Hematopoietic multipotent progenitor cell treated with erythropoietin and hydrocortisone succinate and interleukin-3 and kit ligand, for 17 days (in vitro differentiated cells): ENCODE measurements at regions not wholly inside any gene's neighbourhood (a gene's known extent, or its start where the extent isn't known, plus 50 kb on each side); places are given as distances from the start of the nearest gene placed in this dataset.

ENCODE experiments used
- DNase-seq: peaks from one replicate; pipeline ENCODE4 v3.0.0-alpha.2; 2015; ENCODE audit warnings: low spot score

DNA sequence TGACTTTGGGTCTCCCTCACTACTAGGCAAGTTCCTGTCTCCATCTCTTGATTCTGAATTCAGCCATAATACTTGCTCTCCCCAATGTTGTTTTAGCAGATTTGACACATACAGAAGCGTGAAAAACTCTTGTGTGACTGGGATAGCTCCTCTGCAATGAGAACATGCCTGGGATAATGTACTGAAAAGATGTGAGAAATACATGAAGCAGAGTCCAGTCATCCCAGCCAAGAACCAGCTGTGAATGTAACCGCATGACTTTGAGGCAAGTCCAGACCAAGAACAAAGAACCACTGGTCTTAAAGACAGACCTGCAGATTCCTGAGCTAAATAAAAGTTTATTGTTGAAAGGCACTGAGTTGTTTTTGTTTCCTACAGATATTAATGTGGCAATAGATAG is 135.0 kb downstream of the NMUR2 start:
- no peak for DNase-seq

DNA sequence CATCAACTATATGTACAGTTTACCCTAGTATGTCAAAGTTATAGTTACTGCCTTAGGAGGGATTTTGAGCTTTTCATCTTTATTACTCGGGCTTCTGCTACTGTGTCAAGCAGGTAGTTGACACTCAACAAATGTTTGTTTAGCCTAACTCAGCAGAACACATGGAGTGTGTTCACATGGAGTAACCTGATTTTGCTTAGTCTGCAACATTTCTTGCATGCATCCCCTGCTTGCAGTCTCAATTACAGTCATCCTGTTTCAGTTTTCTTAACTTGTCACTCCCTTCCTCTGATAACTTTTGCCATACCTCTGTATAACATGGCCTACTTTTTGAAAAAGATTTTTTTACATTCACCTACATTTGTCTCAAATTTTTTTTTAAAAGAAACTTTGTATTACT is 135.5 kb downstream of the NMUR2 start:
- DNase-seq = no peak

DNA sequence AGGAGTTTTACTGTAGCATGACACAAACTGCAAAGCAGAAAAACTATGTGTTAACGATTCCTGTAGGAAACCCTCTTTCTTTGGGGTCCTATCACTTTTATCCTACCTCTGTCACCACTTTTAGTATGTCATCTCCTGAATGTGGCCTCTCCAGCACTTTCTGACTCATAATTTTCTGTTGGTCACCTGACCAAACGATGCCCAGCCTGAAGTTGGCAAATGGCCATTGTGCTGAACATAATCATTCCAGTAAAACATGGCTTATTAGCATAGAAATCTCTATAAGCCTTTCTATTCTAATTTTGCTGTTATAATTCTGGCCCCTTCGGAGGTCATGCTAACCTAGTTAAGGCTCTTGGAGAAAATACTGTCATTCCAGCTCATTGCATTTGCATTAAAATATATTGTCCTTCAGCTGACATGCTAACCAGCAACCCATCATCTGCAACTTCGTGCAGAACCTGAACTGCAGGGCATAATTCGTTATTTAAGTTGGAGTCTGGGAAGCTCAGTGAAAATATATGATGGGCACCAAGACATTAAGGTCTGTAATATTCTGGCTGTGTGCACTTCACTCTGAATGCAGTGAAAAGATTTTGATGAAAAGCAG is 140.3 kb downstream of the NMUR2 start:
- no peak for DNase-seq

DNA sequence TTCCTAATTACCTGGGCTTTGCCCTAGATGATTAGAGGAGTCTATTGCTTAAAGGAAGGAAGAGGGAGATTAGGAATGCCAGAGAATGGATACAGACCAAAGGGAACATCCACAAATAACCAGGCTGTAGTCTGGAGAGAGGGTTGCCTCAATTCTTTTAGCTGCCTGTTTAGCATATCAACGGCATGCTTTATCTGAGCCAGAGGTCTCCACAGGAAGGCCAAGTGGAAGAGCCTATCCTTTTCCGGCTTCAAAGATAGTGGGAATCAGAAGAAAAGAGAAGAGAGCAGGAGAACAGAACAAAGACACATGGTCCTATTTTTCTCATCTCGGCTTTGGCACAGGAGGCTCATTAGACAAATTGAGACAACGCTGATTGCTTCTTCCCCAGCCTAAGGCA is 142.4 kb downstream of the NMUR2 start:
- no peak for DNase-seq

DNA sequence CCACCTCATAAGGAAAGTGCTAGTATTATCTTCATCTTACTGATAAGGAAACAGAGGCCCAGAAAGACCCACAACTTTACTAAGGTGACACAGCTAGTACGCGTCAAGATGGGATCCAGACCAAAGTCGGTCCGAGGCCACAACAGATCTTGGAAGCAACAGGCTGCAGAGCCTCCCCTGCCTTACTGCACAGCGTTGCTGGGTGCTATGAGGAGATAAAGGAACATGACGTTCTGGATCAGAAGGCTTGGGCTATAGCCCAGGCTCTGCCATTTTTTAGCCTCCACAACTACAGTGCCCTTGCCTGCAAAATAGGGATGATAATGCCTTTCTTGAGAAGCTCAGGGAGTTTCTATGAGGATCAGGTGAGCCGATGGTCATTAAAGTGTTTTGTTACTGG is 144.1 kb downstream of the NMUR2 start:
- DNase-seq = no peak

DNA sequence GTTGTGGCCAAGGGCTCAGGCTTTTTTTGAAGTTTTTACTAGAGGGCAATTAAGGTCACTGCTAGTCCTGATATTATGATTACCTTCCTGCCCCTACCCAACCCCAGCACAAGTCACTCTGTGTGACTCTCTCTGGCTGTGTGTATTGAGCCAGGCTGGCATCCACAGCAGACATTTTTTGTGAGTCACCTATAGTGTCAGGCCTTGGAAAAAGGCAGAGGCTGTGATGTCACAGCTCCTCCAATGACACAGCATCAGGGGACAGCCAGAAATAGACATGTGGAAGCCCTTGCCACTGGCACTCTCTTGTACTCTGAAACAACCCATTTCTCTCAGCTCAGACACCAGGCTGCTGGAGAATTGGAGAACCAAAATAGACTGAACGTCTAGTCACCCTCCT is 145.4 kb downstream of the NMUR2 start:
- no peak for DNase-seq

DNA sequence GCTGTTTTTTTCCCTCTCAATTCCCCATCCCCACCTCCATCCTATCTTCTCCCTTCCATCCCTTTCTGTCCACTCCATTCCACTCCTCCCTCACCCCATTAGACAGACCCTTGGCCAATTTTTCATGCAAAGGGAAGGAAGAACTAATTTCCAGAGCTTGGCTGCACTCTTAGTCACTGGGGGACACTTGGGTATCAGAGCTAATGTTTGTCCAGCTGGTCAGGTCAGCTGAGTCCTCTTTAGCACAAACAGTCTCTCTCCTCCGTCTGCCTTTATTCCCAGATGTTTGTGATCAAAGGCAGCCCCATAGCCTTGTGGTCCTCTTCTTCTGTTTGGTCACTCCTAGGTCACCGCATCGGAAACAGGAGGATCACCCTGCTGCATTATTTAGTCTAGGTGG is 148.5 kb downstream of the NMUR2 start:
- DNase-seq = no peak

DNA sequence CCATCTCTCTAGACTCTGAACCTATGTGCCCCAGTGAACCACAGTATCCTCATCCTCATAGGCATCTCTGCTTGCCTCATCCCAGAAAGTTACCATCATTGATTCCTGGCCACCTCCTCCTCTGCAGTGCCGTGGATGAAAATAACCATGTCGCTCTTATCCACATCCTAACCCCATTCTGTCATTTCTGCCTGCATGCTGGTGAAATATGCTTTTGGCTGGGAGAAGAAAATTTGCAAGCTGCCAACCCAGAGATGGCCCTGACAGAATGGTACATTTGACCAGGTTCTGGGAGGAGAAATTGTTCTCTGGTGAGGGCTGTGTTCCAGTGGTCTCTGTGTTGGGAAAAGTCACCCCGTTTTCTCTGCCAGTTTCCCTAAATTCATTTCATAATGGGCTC is 149.7 kb downstream of the NMUR2 start:
- DNase-seq = no peak

DNA sequence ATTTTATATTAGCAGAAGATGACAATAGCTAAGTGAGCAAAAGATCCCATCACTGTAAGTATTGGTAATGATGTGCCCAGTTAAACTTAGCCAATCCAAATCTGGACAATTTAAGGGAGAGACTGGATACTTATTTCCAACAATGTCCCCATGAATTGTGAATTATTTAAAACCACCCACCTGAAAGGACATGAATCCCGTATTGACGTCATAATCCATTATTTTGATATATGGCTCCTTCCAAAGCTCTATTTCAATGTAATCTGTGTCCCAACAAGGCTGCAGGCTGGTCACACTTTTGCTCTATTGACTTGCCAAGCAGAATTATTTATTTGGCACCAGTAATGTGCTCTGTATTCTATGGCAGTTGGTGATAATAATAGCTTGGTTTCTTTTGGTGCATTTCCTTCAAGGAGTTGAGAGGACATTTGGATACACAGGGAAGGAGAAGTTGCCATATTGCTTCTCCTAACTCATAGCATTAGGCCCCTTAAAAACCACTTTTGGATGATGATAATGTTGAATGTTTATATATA is 157.2 kb downstream of the NMUR2 start:
- no peak for DNase-seq

DNA sequence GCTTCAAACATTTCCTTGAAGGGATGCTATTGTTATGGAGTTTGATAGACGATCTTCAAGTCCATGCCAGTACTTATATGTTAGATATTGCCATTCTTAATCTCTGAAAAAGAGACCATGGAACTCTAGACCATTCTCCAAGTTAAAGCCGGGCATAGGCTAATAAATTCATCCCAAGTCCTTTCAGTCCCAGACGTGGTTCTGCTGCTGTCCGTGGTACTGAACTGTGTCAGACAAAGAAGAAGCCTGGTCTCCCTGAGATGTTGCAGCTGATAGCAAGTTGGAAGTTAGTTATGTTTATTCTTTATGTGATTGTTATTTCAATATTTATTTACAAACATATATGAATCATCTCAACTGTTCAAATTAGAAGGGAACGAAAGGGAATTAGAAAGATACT is 158.7 kb downstream of the NMUR2 start:
- DNase-seq = no peak

DNA sequence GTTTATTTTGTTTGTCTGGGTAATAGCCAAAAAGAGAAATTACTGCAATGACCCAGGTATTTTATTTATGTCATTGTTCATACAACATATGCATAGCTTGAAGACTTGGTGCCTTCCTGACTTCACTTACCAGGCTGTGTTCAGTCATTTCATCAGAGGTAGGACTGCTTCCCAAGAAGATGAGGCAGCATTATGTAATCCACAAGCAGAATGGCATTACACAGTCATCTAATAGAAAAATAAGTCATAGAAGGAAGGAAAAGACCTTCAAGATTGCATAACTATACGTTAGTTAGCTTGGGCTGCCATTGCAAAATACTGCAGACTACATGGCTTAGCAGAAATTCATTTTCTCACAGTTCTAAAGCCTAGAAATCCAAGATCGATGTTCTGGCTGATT is 167.5 kb downstream of the NMUR2 start:
- DNase-seq = no peak

DNA sequence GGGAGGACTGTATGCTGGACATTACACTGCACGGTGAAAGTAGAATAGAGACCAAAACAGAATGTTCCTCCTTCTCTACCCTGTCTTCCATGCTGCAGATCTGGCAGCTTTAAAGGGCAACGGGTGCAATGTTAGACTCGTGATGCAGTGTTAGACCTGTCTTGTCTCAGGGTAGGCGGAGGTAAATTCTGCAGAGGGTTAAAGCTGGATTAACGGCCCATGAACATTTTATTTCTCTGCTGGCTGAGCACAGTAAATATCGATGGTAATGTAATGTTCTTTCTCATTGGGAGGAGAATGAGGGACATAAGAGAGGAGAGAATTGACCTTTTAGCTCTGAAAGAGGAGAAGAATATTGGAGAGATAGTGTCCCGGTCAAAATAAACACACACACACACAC is 178.9 kb downstream of the NMUR2 start:
- DNase-seq = no peak

DNA sequence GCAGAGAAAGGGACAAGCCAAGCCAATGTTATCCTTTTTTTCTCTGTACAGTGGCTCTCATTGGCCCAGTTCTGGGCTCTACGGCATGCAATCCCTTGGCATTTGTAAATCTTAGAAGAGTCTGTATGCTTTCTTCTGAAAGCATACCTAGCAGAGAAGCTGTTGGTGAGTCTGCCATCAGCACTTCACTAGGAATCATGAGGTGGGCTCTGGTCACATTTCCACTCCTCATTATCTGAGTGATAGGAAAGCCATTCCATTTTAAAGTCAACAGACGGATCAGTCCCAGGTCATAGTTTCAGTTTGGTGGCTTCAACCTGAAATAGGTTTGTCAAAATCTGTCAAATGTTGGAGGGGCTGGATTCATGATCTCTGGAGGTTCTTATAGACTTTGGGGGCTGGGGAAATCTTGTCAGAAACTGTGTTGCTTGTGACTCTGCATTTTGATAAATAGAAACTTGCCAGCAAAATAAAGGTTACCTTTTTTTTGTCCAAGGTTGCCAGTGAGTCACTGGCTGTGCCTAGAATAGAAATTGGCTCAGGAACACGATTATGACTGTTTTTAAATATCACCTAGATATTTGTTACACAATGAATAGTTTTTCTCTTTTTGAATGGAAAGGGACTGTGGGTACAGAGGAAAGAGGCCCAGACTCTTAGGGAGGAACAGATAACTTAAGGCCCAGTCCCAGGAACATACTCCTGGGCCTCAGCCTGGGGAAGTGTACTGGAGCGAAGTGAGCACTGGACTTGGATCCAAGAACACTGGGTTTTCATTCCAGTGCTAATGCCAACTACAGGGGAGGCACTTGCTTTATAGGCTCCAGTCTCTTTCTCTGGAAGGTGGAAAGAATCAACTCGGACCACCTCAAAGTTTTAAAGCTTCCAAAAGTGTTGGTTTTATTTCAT is 183.1 kb downstream of the NMUR2 start:
- no peak for DNase-seq

DNA sequence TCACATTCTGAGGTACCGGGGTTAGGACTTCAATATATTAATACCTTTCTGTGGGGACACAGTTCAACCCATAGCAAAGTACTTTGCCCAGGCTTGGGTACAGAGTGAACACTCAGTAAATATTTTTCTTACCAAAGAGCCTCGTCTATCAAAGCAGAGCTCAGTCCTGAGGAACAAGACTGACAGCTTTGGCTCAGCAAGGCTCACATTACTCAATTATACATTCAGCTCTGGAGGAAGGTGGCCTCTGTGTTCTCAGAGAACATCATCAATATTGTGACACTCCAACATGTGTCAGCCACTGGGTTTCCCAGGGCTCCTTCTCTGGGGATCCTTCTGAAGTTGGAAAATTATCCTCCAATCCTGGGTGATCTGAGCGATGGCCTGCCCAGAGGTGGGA is 186.4 kb downstream of the NMUR2 start:
- DNase-seq = no peak

DNA sequence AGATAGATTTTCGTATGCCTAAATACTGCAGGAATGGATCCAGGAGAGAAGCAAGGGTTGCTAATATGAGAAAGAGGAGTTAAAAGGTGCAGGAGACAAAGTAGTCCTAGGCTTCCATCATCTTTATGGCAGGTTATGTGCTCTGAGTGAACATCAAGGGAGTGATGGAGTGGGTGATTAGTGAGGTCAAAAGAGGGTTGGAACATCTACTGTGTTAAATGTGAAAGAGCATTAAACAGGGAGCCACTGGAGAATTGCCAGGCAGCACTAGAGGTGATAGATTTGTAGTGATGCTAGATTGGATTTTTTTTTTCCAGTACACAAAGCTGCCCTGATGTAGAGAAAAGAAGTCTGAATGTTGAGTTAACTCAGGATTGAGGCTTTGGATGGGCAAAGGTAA is 199.3 kb downstream of the NMUR2 start:
- no peak for DNase-seq

DNA sequence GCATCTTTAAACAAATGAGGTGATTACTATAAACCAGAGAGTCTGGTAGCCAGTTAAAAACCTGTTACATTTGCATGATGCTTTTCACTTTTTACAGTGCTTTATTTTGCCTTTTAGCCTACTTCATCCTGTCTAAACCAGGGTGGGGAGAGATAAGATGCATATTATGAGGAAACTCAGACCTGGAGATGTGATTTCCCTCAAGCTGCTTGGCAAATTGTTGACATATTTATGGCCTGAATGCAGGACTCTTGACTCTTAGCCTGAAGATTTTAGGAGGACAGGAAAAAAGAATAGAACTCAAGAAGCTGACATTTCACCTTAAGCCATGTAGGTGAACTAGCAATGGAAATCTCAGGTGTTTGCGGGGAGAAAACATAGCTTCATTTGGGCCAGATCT is 202.8 kb downstream of the NMUR2 start:
- DNase-seq = no peak

DNA sequence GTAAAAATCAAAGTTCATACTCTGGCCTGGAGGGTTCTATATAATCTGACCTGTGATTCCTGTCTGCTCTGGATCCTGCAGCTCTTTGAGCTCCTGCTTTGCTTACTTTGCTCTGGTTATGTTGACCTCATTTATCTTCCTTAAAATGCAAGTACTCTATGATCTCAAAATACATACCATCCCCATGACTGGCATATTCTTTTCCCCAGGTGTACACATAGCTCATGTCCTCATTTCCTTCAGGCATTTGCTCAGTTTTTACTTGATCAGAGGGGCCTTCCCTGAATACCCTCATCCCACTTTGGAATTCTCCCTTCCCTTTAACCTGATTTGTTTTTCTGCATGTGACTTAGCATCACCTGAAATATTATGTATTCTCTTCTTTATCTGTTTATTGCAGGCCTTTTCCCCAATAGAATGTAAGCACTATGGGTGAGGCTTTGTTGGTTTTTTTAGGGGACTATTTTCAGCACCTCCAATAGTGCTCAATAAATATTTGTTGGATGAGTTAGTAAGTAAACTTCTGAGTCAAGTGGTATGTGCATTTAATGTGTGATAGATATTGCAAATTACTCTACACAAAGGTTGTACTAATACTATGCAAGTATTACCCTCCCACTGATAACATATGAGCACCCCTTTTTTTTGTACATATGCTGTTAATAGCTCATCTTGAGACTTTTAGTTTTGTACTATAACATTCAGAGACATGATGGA is 211.5 kb downstream of the NMUR2 start:
- no peak for DNase-seq

DNA sequence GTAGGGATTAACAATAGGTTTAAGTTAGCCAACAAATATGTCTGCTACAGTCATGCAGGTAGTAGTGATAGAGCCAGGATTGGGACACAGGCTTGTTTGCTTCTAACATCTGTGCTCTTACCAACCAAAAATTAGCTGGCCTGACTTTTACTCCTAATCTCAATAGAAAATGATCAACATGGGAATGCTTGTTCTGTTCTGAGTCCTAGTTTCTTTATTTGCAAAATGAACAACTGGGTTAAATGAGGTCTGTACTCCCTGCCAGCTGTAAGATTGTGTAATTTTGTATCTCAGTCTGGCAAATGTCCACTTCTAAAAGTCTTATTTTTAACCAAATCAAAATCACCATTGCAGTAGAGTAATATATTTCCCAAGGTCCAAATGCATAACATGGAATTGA is 216.8 kb downstream of the NMUR2 start:
- no peak for DNase-seq

DNA sequence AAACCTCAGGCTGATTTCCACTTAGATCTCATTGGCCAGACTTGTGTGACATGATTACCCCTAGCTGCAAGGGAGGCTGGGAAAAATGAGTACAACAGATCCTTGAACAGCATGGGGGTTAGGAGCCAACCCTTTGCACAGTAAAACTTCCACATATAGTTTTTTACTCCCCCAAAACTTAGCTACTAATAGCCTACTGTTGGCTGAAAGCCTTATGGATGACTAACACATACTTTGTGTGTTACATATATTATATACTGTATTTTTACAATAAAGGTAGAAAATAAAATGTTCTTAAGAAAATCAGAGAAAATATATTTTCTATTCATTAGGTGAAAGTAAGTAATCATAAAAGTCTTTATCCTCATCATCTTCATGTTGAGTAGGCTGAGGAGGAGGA is 217.4 kb downstream of the NMUR2 start:
- DNase-seq = no peak

DNA sequence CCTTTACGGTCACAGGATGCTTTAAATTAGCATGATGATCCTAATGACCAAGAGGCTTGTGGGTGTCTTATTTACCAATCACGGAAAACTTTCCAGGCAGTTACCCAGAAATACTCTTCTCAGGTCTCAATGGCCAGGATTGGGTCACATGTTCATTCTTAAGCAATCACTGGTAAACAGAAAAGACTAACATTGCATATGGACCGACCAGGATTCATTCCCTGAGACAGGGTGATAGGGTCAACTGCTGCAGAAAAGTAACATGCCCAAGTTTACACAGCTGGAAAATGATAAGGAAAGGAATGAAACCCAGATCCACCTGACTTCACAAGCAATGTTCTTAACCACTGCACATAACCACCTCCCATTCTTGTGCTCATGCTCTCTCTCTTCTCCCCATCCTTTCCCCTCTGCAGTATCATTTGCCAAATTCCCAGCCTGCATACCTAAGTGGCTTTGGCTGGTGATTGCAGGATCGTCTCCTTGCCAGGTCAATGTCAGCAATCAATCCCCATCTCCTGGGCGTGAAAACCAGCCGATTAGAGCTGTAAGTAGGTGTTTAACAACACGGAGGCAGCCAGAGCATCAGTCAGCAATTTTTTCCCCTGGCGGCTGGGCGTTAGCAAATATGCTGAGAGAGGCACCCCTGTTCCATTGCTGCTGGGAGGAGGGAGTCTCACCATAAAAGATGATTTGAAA is 219.4 kb downstream of the NMUR2 start:
- no peak for DNase-seq

DNA sequence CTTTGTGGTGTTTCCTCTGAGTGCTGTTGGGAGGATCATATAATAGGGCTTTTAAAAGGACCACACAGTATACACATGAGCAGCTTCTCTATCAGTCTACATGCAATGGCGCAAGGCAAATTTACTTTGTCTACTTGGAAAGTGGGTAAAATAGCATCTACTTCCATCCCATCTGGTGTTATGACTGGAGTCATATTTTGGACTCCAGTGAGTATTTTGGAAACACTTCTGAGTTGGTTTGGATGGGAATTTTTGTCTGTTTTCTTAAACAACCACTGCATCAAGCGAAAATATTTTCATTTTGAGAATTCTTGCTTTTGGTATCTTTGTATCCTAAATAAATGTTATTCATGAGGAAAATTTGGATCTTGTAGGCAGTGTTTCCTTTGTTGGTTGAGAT is 220.8 kb downstream of the NMUR2 start:
- DNase-seq = no peak

DNA sequence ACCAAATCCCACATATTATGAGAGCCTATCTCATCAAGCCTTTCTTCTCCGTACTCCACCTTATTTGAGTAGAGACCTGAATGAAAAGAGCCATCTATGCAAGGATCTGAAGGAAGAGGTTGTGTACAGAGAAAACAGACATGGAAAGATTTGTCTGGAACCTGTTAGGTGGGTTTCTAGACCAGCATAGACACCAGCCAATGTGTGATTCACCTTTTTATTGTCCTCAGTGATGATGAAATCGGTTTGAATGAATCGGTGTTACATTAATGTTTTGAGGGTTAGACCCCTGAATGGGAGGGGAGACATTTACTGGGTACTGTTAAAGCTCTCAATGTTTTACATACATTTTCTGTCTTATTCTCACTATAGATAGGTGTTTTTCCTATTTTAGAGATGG is 223.6 kb downstream of the NMUR2 start:
- DNase-seq = no peak
